IMR-90 (cell line): ENCODE measurements at regions not wholly inside any gene's neighbourhood (a gene's known extent, or its start where the extent isn't known, plus 50 kb on each side); places are given as distances from the start of the nearest gene placed in this dataset.

ENCODE experiments used
- ELK1 ChIP-seq: fragments of 150-350 bp; IDR thresholded peaks from 2 replicates; pipeline ENCODE4 v1.6.1; 2016; ENCODE audit warnings: low read depth, mild to moderate bottlenecking, low read length, moderate library complexity, borderline replicate concordance
- MAZ ChIP-seq: IDR thresholded peaks from 2 replicates; pipeline ENCODE4 v1.6.1; 2012; ENCODE audit warnings: low read depth, mild to moderate bottlenecking, low read length, improper control_type of control experiment, moderate library complexity, borderline replicate concordance
- POLR2A ChIP-seq: IDR thresholded peaks from 2 replicates; pipeline ENCODE4 v1.6.1; 2012; ENCODE audit warnings: mild to moderate bottlenecking, low read depth, low read length
- TF ChIP-seq, protein P1 (sequence below): conservative IDR thresholded peaks from 2 replicates; pipeline ENCODE4 v1.5.1; 2012; ENCODE audit warnings: mild to moderate bottlenecking, low read depth, low read length, improper control_type of control experiment

GRCh38 chr4:151922811-151923210 lies 162.0 kb upstream of the GATB start:
- TF ChIP-seq ELK1 (no peak), POLR2A (no peak), MAZ (no peak)
- TF ChIP-seq, protein P1, sequence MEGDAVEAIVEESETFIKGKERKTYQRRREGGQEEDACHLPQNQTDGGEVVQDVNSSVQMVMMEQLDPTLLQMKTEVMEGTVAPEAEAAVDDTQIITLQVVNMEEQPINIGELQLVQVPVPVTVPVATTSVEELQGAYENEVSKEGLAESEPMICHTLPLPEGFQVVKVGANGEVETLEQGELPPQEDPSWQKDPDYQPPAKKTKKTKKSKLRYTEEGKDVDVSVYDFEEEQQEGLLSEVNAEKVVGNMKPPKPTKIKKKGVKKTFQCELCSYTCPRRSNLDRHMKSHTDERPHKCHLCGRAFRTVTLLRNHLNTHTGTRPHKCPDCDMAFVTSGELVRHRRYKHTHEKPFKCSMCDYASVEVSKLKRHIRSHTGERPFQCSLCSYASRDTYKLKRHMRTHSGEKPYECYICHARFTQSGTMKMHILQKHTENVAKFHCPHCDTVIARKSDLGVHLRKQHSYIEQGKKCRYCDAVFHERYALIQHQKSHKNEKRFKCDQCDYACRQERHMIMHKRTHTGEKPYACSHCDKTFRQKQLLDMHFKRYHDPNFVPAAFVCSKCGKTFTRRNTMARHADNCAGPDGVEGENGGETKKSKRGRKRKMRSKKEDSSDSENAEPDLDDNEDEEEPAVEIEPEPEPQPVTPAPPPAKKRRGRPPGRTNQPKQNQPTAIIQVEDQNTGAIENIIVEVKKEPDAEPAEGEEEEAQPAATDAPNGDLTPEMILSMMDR: no peak
